ENCODE measurements at regions not wholly inside any gene's neighbourhood (a gene's known extent, or its start where the extent isn't known, plus 50 kb on each side); places are given as distances from the start of the nearest gene placed in this dataset.

DNA sequence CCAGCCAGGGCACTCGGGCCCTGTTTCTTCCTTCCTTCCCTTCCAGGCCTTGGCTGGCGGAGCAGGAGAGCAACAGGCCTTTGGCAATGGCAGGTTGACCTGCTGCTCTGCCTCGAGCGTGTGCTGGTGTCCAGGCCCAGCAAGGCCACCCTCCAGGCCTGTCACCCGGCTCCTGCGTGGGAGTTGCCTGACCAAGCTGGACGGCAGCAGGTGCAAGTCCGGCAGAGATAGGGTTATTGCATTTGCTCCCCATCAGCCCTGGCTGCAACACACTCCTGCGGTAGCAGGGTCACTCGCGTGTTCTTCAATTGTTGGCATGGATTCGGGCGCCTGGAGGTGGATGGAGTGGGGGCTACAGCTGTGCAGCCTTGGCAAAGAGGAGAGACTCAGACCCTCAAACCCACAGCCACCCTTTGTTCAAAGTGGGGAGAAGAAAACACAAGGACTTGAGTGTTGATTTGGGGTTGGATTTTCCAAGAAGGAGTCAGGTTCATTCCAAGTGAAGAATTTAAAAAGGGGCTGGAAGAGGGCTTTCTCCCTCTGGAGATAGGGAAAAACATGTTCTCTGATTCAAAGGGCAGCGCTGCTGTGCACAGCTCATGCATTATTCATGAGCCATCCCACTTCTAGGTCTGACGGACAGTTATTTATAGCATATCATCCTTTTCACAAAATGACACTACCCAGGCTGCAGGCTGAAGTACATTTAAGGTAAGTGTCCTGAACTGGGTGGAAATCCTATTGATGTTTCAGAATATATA is 64.2 kb upstream of the PITRM1 start:
- H3K4me1 Mint-ChIP-seq = peaks cover 10% of the 10 kb centered on the region
- H3K4me3 Mint-ChIP-seq = no peak overlapping the region
- TF ChIP-seq, protein P1, sequence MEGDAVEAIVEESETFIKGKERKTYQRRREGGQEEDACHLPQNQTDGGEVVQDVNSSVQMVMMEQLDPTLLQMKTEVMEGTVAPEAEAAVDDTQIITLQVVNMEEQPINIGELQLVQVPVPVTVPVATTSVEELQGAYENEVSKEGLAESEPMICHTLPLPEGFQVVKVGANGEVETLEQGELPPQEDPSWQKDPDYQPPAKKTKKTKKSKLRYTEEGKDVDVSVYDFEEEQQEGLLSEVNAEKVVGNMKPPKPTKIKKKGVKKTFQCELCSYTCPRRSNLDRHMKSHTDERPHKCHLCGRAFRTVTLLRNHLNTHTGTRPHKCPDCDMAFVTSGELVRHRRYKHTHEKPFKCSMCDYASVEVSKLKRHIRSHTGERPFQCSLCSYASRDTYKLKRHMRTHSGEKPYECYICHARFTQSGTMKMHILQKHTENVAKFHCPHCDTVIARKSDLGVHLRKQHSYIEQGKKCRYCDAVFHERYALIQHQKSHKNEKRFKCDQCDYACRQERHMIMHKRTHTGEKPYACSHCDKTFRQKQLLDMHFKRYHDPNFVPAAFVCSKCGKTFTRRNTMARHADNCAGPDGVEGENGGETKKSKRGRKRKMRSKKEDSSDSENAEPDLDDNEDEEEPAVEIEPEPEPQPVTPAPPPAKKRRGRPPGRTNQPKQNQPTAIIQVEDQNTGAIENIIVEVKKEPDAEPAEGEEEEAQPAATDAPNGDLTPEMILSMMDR (IDR thresholded peaks at IDR 0.05; ENCODE audit: unreplicated experiment in 3 of 3) = no peak
- no peak overlapping the region for H3K27ac Mint-ChIP-seq
- peaks cover 22% of the 10 kb centered on the region for H3K27me3 Mint-ChIP-seq (ENCODE audit: low read depth)
- H3K36me3 Mint-ChIP-seq (ENCODE audit: low read depth) = no peaks in the 10 kb centered on the region
- peaks cover 6% of the 10 kb centered on the region for H3K9me3 Mint-ChIP-seq

DNA sequence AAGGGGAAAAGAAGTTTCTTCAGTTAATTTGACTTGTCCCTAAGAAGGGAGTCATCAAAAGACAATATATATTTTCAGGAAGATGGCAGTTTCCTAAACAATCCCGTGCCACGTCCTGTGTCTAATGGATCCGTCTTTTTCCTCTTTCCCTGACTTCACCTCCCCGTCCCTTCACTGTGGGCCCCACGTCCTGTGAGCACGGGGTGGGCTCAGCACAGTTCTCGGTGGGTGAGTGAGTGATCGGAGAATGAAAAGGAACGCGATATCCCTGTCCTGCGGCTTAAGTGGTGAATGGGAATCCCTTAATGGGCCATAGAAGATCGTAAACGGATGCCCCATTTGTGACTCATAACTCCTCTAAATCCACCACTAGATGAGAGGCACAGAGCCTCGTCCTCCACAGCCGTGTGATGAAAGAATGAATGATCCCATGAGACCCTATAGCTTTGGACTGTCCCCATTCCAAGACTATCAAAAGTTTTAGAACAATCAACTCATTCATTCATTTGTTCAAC is 63.5 kb upstream of the PITRM1 start:
- H3K4me3 Mint-ChIP-seq = no peak overlapping the region
- H3K27me3 Mint-ChIP-seq (ENCODE audit: low read depth) = peaks cover 25% of the 10 kb centered on the region
- H3K27ac Mint-ChIP-seq = no peak overlapping the region

DNA sequence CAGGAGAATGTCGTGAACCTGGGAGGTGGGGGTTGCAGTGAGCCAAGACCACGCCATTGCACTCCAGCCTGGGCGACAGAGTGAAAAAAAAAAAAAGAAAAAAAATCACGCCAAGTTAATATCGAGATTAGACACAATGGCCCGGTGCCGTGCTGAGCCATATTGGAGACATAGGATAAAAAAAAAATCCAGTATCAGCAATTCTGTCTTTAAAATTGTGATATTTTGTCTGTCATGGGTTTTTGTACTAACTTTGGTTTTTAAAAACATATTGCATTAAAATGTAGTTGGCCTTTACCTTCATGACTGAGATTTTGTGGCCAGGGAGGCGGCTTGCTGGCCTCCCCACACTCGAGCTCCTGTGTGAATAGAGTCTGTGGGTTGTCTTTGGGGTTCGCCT is 62.8 kb upstream of the PITRM1 start:
- TF ChIP-seq, protein P1 (IDR thresholded peaks at IDR 0.05; ENCODE audit: unreplicated experiment in 3 of 3) = no peak
- no peak overlapping the region for H3K27ac Mint-ChIP-seq
- H3K9me3 Mint-ChIP-seq = peaks cover 6% of the 10 kb centered on the region
- peaks cover 10% of the 10 kb centered on the region for H3K4me1 Mint-ChIP-seq
- no peaks in the 10 kb centered on the region for H3K36me3 Mint-ChIP-seq (ENCODE audit: low read depth)
- H3K4me3 Mint-ChIP-seq = no peak overlapping the region
- peaks cover 26% of the 10 kb centered on the region for H3K27me3 Mint-ChIP-seq (ENCODE audit: low read depth)

More for the DNA sequence above, 63.5 kb upstream of the PITRM1 start:
- Mint-ChIP-seq H3K4me1 (peaks cover 10% of the 10 kb centered on the region), H3K36me3 (ENCODE audit: low read depth) (no peaks in the 10 kb centered on the region), H3K9me3 (peaks cover 6% of the 10 kb centered on the region)
- TF ChIP-seq, protein P1 (IDR thresholded peaks at IDR 0.05; ENCODE audit: unreplicated experiment in 3 of 3) = no peak

DNA sequence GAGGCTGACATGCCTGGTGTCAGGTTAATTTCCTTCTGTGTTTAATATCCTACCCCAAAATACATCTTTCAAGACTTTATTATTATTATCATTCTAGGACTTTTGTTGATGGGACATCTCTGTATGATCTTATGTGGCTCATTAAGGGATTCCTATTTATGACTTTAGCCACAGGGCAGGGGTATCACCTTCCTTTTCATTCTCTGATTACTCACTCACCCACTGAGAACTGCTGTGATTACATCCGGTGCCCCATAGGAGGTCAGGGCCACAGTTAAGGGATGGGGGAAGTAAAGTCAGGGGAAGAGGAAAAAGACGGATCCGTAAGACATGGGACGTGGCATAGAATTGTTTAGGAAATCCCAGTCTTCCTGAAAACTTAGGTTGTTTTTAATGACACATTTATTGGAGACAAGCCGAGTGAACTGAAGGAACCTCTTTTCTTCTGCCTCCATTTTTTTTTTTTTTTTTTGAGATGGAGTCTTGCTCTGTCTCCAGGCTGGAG is 61.0 kb upstream of the PITRM1 start:
- H3K36me3 Mint-ChIP-seq (ENCODE audit: low read depth) = no peaks in the 10 kb centered on the region
- H3K27ac Mint-ChIP-seq = no peak overlapping the region
- peaks cover 6% of the 10 kb centered on the region for H3K9me3 Mint-ChIP-seq
- no peaks in the 10 kb centered on the region for H3K4me1 Mint-ChIP-seq
- TF ChIP-seq, protein P1 (IDR thresholded peaks at IDR 0.05; ENCODE audit: unreplicated experiment in 3 of 3) = no peak
- peaks cover 23% of the 10 kb centered on the region for H3K27me3 Mint-ChIP-seq (ENCODE audit: low read depth)
- no peak overlapping the region for H3K4me3 Mint-ChIP-seq

DNA sequence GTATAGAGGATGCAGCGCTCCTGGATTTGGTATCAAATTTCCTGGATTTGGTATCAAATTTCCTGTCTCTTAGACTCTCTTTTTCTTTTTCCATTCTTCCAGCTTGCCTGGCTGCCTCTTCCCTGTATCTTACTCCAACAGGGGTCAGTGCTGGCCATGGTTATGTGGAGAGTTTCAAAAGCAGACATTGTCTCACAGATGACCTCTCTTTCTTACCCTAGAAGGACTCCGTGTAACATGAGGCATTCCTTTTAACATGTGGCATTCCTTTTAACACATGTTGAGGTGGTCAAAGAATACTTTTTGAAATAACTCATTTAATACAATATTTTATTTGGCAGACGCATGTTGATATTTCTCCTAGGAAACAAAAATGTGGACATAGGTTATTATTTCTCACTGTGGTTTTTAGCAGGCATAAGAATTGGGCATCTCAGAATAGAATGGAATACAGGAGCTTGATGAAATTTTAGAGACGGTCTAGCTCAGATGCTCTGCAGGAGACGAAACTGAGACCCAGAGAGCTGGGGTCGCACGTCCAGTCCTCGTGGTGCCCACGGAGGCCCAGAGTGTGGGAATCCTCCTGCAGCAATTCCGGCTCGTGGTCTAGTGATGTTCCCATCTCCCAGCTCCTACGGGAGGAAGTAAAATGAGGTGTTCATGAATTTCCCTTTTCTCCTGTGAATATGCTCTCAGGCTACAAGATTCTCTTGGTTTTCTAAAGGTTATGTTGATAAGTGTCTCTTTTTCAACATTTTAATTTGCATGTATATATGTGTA is 59.6 kb upstream of the PITRM1 start:
- TF ChIP-seq, protein P1 (IDR thresholded peaks at IDR 0.05; ENCODE audit: unreplicated experiment in 3 of 3) = no peak
- Mint-ChIP-seq H3K27me3 (ENCODE audit: low read depth) (peaks cover 10% of the 10 kb centered on the region), H3K27ac (no peak overlapping the region), H3K4me1 (peaks cover 9% of the 10 kb centered on the region), H3K4me3 (no peak overlapping the region), H3K9me3 (peaks cover 6% of the 10 kb centered on the region), H3K36me3 (ENCODE audit: low read depth) (no peaks in the 10 kb centered on the region)
